CD4-positive, alpha-beta T cell (primary cell): ENCODE measurements at regions not wholly inside any gene's neighbourhood (a gene's known extent, or its start where the extent isn't known, plus 50 kb on each side); places are given as distances from the start of the nearest gene placed in this dataset.
"Not testable (repeated sequence)": the region's sequence is repeated elsewhere in the genome, so short reads cannot be mapped to it uniquely, and the experiment has no call there.

ENCODE experiments used
- ATAC-seq: fragments of 200-7000 bp; cut with Tn5 transposase; one replicate; pipeline ENCODE4 v1.10.0; 2022; ENCODE audit warnings: mild to moderate bottlenecking; ENCODE audit not compliant: poor library complexity
- CTCF ChIA-PET: fragments of 350-600 bp; sonication (Branson Sonifier 250); formaldehyde crosslinking; loops from one replicate; lab custom pipeline; 2021; ENCODE audit warnings: antibody characterized with exemption, inconsistent platforms; lab: Charles Lee
- POLR2A ChIA-PET: fragments of 350-600 bp; sonication (Branson Sonifier 250); formaldehyde crosslinking; loops from one replicate; lab custom pipeline; 2021; ENCODE audit warnings: antibody characterized with exemption, inconsistent platforms; lab: Charles Lee
- DNase-seq, 14 experiments: peaks; one replicate each; pipeline ENCODE4 v3.0.0-alpha.2; 2013 to 2020; ENCODE audit warnings: mixed read lengths in 2 of 14
- H3K27ac ChIP-seq, 2 donors: one replicate each; pipeline versions ENCODE4 v1.5.1 to v1.7.0; 2013; ENCODE audit warnings: low read length in 2 of 2, low read depth in 1 of 2, mild to moderate bottlenecking in 1 of 2
- H3K27me3 ChIP-seq, 2 experiments: 1 replicate in 1 of 2; 2 replicates in 1 of 2; pipeline versions ENCODE4 v1.6.1 to v1.7.0; 2013; ENCODE audit warnings: low read length in 2 of 2, control low read depth in 1 of 2, mild to moderate bottlenecking in 1 of 2, moderate library complexity in 1 of 2; ENCODE audit not compliant: insufficient read depth in 2 of 2, control insufficient read depth in 1 of 2
- H3K36me3 ChIP-seq: one replicate; pipeline ENCODE4 v1.6.1; 2013; ENCODE audit warnings: low read length, control low read depth; ENCODE audit not compliant: insufficient read depth
- H3K4me1 ChIP-seq: one replicate; pipeline ENCODE4 v1.6.1; 2013; ENCODE audit warnings: low read length, control low read depth; ENCODE audit not compliant: insufficient read depth
- H3K4me3 ChIP-seq: one replicate; pipeline ENCODE4 v1.5.1; 2013; ENCODE audit warnings: mild to moderate bottlenecking, low read length, moderate library complexity
- H3K9me3 ChIP-seq, 2 experiments: 1 replicate in 1 of 2; 2 replicates in 1 of 2; pipeline versions ENCODE4 v1.6.1 to v1.7.0; 2013; ENCODE audit warnings: low read length in 2 of 2, mild to moderate bottlenecking in 2 of 2, control low read depth in 1 of 2, moderate library complexity in 1 of 2; ENCODE audit not compliant: control insufficient read depth in 1 of 2, insufficient read depth in 1 of 2
- H3K27ac Mint-ChIP-seq: one replicate; pipeline ENCODE4 v1.8.0; 2020; ENCODE audit warnings: mixed read lengths
- H3K27me3 Mint-ChIP-seq: one replicate; pipeline ENCODE4 v1.8.0; 2021; ENCODE audit warnings: mixed read lengths
- H3K36me3 Mint-ChIP-seq: one replicate; pipeline ENCODE4 v1.8.0; 2021; ENCODE audit warnings: low read depth, mixed read lengths
- H3K4me1 Mint-ChIP-seq: one replicate; pipeline ENCODE4 v1.8.0; 2021; ENCODE audit warnings: low read depth, mixed read lengths
- H3K4me3 Mint-ChIP-seq: one replicate; pipeline ENCODE4 v1.8.0; 2020; ENCODE audit warnings: mild to moderate bottlenecking, mixed read lengths
- H3K9me3 Mint-ChIP-seq: one replicate; pipeline ENCODE4 v1.8.0; 2020; ENCODE audit warnings: mixed read lengths
- intact Hi-C, 2 experiments: fragments of 100-400 bp; cut with DNase I in 1 of 2; cut with micrococcal nuclease in 1 of 2; formaldehyde crosslinking; loops; one replicate each; pipeline versions ENCODE4 v1.15.1 to v1.9.0; 2023 to 2025; cut with DNase I, micrococcal nuclease

DNA sequence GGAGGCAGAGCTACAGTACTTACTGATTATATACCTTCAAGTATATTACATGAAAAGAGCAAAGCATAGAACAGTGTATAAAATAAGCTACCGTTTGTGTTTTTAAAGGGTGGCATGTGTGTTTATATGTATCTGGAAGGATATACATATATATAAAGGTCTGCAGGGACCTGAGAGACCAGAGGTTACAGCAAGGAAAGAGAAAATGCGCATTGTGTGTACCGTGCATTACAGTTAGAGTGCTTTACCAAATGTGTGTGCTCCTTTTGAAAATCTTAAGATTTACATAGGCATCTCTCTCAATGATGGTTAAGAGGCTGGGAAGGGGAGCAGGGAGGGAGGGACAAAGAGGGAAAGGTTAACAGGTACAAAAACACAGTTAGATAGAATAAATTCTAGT, 55.8 kb upstream of the FAM25C start:
- H3K27ac ChIP-seq, H3K9me3 Mint-ChIP-seq, H3K4me3 Mint-ChIP-seq, H3K9me3 ChIP-seq, H3K36me3 ChIP-seq, H3K27me3 Mint-ChIP-seq, H3K4me3 ChIP-seq, DNase-seq, ATAC-seq, H3K27me3 ChIP-seq, H3K4me1 Mint-ChIP-seq, CTCF ChIA-PET, POLR2A ChIA-PET, H3K4me1 ChIP-seq, H3K36me3 Mint-ChIP-seq, H3K27ac Mint-ChIP-seq, intact Hi-C loops: not testable (repeated sequence)
